Neural progenitor cell (in vitro differentiated cells): ENCODE measurements at regions not wholly inside any gene's neighbourhood (a gene's known extent, or its start where the extent isn't known, plus 50 kb on each side); places are given as distances from the start of the nearest gene placed in this dataset.

Source experiments
- DNase-seq: peaks from one replicate; pipeline ENCODE4 v3.0.0-alpha.2; 2016; ENCODE audit warnings: low spot score
- H2AFZ ChIP-seq: fragments of 200-600 bp; sonication (generic); replicated peaks from 2 replicates; pipeline ENCODE4 v1.6.1; 2016; ENCODE audit warnings: antibody characterized with exemption
- H3F3A ChIP-seq: fragments of 200-600 bp; sonication (generic); 2 replicates; pipeline ENCODE4 v1.6.1; 2016; ENCODE audit warnings: antibody characterized with exemption, low read depth
- H3K27ac ChIP-seq: fragments of 200-600 bp; sonication (generic); 2 replicates; pipeline ENCODE4 v1.5.1; 2016; ENCODE audit warnings: mild to moderate bottlenecking
- H3K27me3 ChIP-seq: fragments of 200-600 bp; sonication (generic); 2 replicates; pipeline ENCODE4 v1.6.1; 2016; ENCODE audit warnings: mild to moderate bottlenecking, moderate library complexity
- H3K36me3 ChIP-seq: fragments of 200-600 bp; sonication (generic); 2 replicates; pipeline ENCODE4 v1.5.1; 2016
- H3K4me1 ChIP-seq: fragments of 200-600 bp; sonication (generic); 2 replicates; pipeline ENCODE4 v1.6.1; 2016; ENCODE audit warnings: mixed run types
- H3K4me2 ChIP-seq: fragments of 200-600 bp; sonication (generic); 2 replicates; pipeline ENCODE4 v1.6.1; 2016
- H3K4me3 ChIP-seq: fragments of 200-600 bp; sonication (generic); 2 replicates; pipeline ENCODE4 v1.5.1; 2016
- H3K79me2 ChIP-seq: fragments of 200-600 bp; sonication (generic); 2 replicates; pipeline ENCODE4 v1.6.1; 2016; ENCODE audit warnings: low read depth
- H3K9ac ChIP-seq: fragments of 200-600 bp; sonication (generic); 2 replicates; pipeline ENCODE4 v1.6.1; 2016
- H3K9me3 ChIP-seq: fragments of 200-600 bp; sonication (generic); 2 replicates; pipeline ENCODE4 v1.5.1; 2016; ENCODE audit warnings: low read depth
- H4K20me1 ChIP-seq: fragments of 200-600 bp; sonication (generic); 2 replicates; pipeline ENCODE4 v1.6.1; 2016; ENCODE audit warnings: low read depth
- H3K27ac Mint-ChIP-seq: 3 replicates; pipeline ENCODE4 v1.8.0; 2021; ENCODE audit warnings: mixed read lengths
- H3K27me3 Mint-ChIP-seq: 2 replicates; pipeline ENCODE4 v1.8.0; 2022; ENCODE audit warnings: low read depth, mild to moderate bottlenecking, inconsistent platforms, moderate library complexity, mixed read lengths; ENCODE audit not compliant: insufficient read depth
- H3K36me3 Mint-ChIP-seq: 3 replicates; pipeline ENCODE4 v1.8.0; 2021; ENCODE audit warnings: mixed read lengths
- H3K4me1 Mint-ChIP-seq: 3 replicates; pipeline ENCODE4 v1.8.0; 2021; ENCODE audit warnings: mixed read lengths
- H3K4me3 Mint-ChIP-seq: 3 replicates; pipeline ENCODE4 v1.8.0; 2021; ENCODE audit warnings: mild to moderate bottlenecking, moderate library complexity, mixed read lengths
- H3K9me3 Mint-ChIP-seq: 3 replicates; pipeline ENCODE4 v1.8.0; 2020; ENCODE audit warnings: mixed read lengths
- CTCF ChIP-seq: fragments of 200-600 bp; sonication (generic); IDR thresholded peaks from 2 replicates; pipeline ENCODE4 v1.5.1; 2017; ENCODE audit warnings: antibody characterized with exemption, mild to moderate bottlenecking
- EZH2 ChIP-seq: fragments of 200-600 bp; sonication (generic); IDR thresholded peaks from 2 replicates; pipeline ENCODE4 v1.6.1; 2017; ENCODE audit warnings: antibody characterized with exemption, mild to moderate bottlenecking, moderate library complexity
- EZH2phosphoT487 ChIP-seq: fragments of 200-600 bp; sonication (generic); IDR thresholded peaks from 2 replicates; pipeline ENCODE4 v1.6.1; 2017; ENCODE audit warnings: antibody characterized with exemption

GRCh38 chr1:60268451-60268850 lies 194.9 kb upstream of the C1orf87 start:
- Mint-ChIP-seq H3K4me1 (no peaks in the 10 kb centered on the region), H3K27me3 (no peaks in the 10 kb centered on the region), H3K9me3 (peaks cover 4% of the 10 kb centered on the region), H3K4me3 (no peak overlapping the region), H3K27ac (no peak overlapping the region), H3K36me3 (no peaks in the 10 kb centered on the region)
- no peaks in the 10 kb centered on the region for H3K27me3 ChIP-seq
- no peaks in the 10 kb centered on the region for H4K20me1 ChIP-seq
- no peak for DNase-seq
- H3K79me2 ChIP-seq: no peaks in the 10 kb centered on the region
- no peaks in the 10 kb centered on the region for H3K9me3 ChIP-seq
- TF ChIP-seq EZH2 (no peak), CTCF (no peak), EZH2phosphoT487 (no peak)
- no peaks in the 10 kb centered on the region for H3K36me3 ChIP-seq
- H3F3A ChIP-seq: no peaks in the 10 kb centered on the region
- no peak overlapping the region for H3K4me2 ChIP-seq
- no peak overlapping the region for H2AFZ ChIP-seq
- H3K4me3 ChIP-seq: no peak overlapping the region
- H3K4me1 ChIP-seq: no peaks in the 10 kb centered on the region
- H3K9ac ChIP-seq: no peak overlapping the region
- H3K27ac ChIP-seq: no peak overlapping the region

- no peak for DNase-seq
- Histone ChIP-seq H3K79me2 (no peaks in the 10 kb centered on the region), H3K4me3 (no peak overlapping the region), H3K4me1 (no peaks in the 10 kb centered on the region), H3K4me2 (no peak overlapping the region), H3K36me3 (no peaks in the 10 kb centered on the region), H3K27me3 (no peaks in the 10 kb centered on the region), H3K9ac (no peak overlapping the region), H3K9me3 (no peaks in the 10 kb centered on the region), H3F3A (no peaks in the 10 kb centered on the region), H4K20me1 (no peaks in the 10 kb centered on the region), H2AFZ (no peak overlapping the region), H3K27ac (no peak overlapping the region)
- Mint-ChIP-seq H3K27me3 (no peaks in the 10 kb centered on the region), H3K27ac (no peak overlapping the region), H3K36me3 (no peaks in the 10 kb centered on the region), H3K4me3 (no peak overlapping the region), H3K4me1 (no peaks in the 10 kb centered on the region), H3K9me3 (peaks cover 4% of the 10 kb centered on the region)
- TF ChIP-seq EZH2: no peak
- no peak for TF ChIP-seq CTCF
- no peak for TF ChIP-seq EZH2phosphoT487
Observed at GRCh38 chr1:60265560-60266535, 192.3 kb upstream of the C1orf87 start.

GRCh38 chr1:60262701-60263100 lies 189.1 kb upstream of the C1orf87 start:
- no peak for TF ChIP-seq EZH2phosphoT487
- no peak for TF ChIP-seq EZH2
- TF ChIP-seq CTCF: no peak

More at GRCh38 chr1:60262701-60263100, 189.1 kb upstream of the C1orf87 start:
- DNase-seq: no peak
- Histone ChIP-seq H3K27me3 (no peaks in the 10 kb centered on the region), H4K20me1 (no peaks in the 10 kb centered on the region), H3K9ac (no peak overlapping the region), H3K4me2 (no peak overlapping the region), H3K36me3 (no peaks in the 10 kb centered on the region), H3K9me3 (no peaks in the 10 kb centered on the region), H2AFZ (no peak overlapping the region), H3K4me1 (no peaks in the 10 kb centered on the region), H3F3A (no peaks in the 10 kb centered on the region), H3K27ac (no peak overlapping the region), H3K4me3 (no peak overlapping the region), H3K79me2 (no peaks in the 10 kb centered on the region)
- Mint-ChIP-seq H3K27ac (no peak overlapping the region), H3K36me3 (no peaks in the 10 kb centered on the region), H3K4me3 (no peak overlapping the region), H3K27me3 (no peaks in the 10 kb centered on the region), H3K9me3 (no peaks in the 10 kb centered on the region), H3K4me1 (no peaks in the 10 kb centered on the region)
